ENCODE measurements at regions not wholly inside any gene's neighbourhood (a gene's known extent, or its start where the extent isn't known, plus 50 kb on each side); places are given as distances from the start of the nearest gene placed in this dataset.

- DNase-seq: no peak
Measured at GRCh38 chr12:58140395-58140794, 199.0 kb downstream of the ATP23 start.

- DNase-seq: no peak
Measured at GRCh38 chr12:58142991-58143390, 201.6 kb downstream of the ATP23 start.

GRCh38 chr12:58143498-58143995 is 202.2 kb downstream of the ATP23 start:
- no peak for DNase-seq

GRCh38 chr12:58148405-58148804 is 207.0 kb downstream of the ATP23 start:
- DNase-seq: no peak

- DNase-seq: no peak
Measured at GRCh38 chr12:58148976-58149375, 207.6 kb downstream of the ATP23 start.

GRCh38 chr12:58154359-58154758 is 213.0 kb downstream of the ATP23 start:
- no peak for DNase-seq

GRCh38 chr12:58156697-58157096 is 215.3 kb downstream of the ATP23 start:
- DNase-seq: no peak

- no peak for DNase-seq
Measured at GRCh38 chr12:58159941-58160340, 218.6 kb downstream of the ATP23 start.

- DNase-seq: no peak
Measured at GRCh38 chr12:58161773-58162172, 220.4 kb downstream of the ATP23 start.

- DNase-seq: no peak
Measured at GRCh38 chr12:58163021-58163420, 221.7 kb downstream of the ATP23 start.

GRCh38 chr12:58166643-58167042 is 225.3 kb downstream of the ATP23 start:
- no peak for DNase-seq

GRCh38 chr12:58167622-58168021 is 226.3 kb downstream of the ATP23 start:
- no peak for DNase-seq

- no peak for DNase-seq
Measured at GRCh38 chr12:58169826-58170225, 228.5 kb downstream of the ATP23 start.

- no peak for DNase-seq
Measured at GRCh38 chr12:58171914-58172313, 230.5 kb downstream of the ATP23 start.

GRCh38 chr12:58172433-58173073 is 231.2 kb downstream of the ATP23 start:
- DNase-seq: no peak

GRCh38 chr12:58174316-58174715 is 232.9 kb downstream of the ATP23 start:
- no peak for DNase-seq

- DNase-seq: peak; percentile 12
Measured at GRCh38 chr12:58176296-58176869, 235.0 kb downstream of the ATP23 start.

- no peak for DNase-seq
Measured at GRCh38 chr12:58177366-58177765, 236.0 kb downstream of the ATP23 start.

GRCh38 chr12:58184212-58184611 is 242.8 kb downstream of the ATP23 start:
- no peak for DNase-seq

GRCh38 chr12:58186401-58186800 is 245.0 kb downstream of the ATP23 start:
- no peak for DNase-seq

GRCh38 chr12:58186914-58187313 is 245.5 kb downstream of the ATP23 start:
- DNase-seq: no peak

- DNase-seq: no peak
Measured at GRCh38 chr12:58189030-58189429, 247.7 kb downstream of the ATP23 start.

- no peak for DNase-seq
Measured at GRCh38 chr12:58189893-58190292, 248.5 kb downstream of the ATP23 start.

GRCh38 chr12:58190618-58191017 is 249.3 kb downstream of the ATP23 start:
- no peak for DNase-seq

- no peak for DNase-seq
Measured at GRCh38 chr12:58196971-58197370, 255.6 kb downstream of the ATP23 start.

All from CD4-positive, alpha-beta T cell treated with Interleukin-17A for 4 hours (primary cell).